ENCODE measurements at regions not wholly inside any gene's neighbourhood (a gene's known extent, or its start where the extent isn't known, plus 50 kb on each side); places are given as distances from the start of the nearest gene placed in this dataset.

GRCh38 chrX:131818297-131818936 is 204.7 kb upstream of the STK26 start:
- no peak overlapping the region for H3K4me3 ChIP-seq (ENCODE audit: low read length in 3 of 3)

GRCh38 chrX:131821945-131822622 is 201.0 kb upstream of the STK26 start:
- peak overlapping the region in 1 of 3 donors; percentile 71 for H3K9ac ChIP-seq (ENCODE audit: low read depth in 1 of 3, low read length in 3 of 3)

More at GRCh38 chrX:131818297-131818936, 204.7 kb upstream of the STK26 start:
- H3K4me1 ChIP-seq (ENCODE audit: control insufficient read depth in 3 of 3, insufficient read depth in 3 of 3, low read length in 3 of 3) = peaks cover 0 to 14% (median 0%) of the 10 kb centered on the region in 3 donors
- no peak overlapping the region for H3K9ac ChIP-seq (ENCODE audit: low read depth in 1 of 3, low read length in 3 of 3)
- H3K27me3 ChIP-seq (ENCODE audit: control insufficient read depth in 3 of 3, insufficient read depth in 3 of 3, low read length in 3 of 3) = no peaks in the 10 kb centered on the region
- no peaks in the 10 kb centered on the region for H3K9me3 ChIP-seq (ENCODE audit: control insufficient read depth in 3 of 3, low read length in 3 of 3)
- H3K36me3 ChIP-seq (ENCODE audit: control insufficient read depth in 3 of 3, insufficient read depth in 3 of 3, low read length in 3 of 3) = no peaks in the 10 kb centered on the region
- H3K27ac ChIP-seq (ENCODE audit: low read depth, low read length) = no peak overlapping the region

GRCh38 chrX:131826572-131826971 is 196.5 kb upstream of the STK26 start:
- Histone ChIP-seq H3K9ac (ENCODE audit: low read depth in 1 of 3, low read length in 3 of 3) (no peak overlapping the region), H3K4me1 (ENCODE audit: control insufficient read depth in 3 of 3, insufficient read depth in 3 of 3, low read length in 3 of 3) (peaks cover 0 to 10% (median 3%) of the 10 kb centered on the region in 3 donors), H3K9me3 (ENCODE audit: control insufficient read depth in 3 of 3, low read length in 3 of 3) (no peaks in the 10 kb centered on the region), H3K27me3 (ENCODE audit: control insufficient read depth in 3 of 3, insufficient read depth in 3 of 3, low read length in 3 of 3) (no peaks in the 10 kb centered on the region), H3K4me3 (ENCODE audit: low read length in 3 of 3) (no peak overlapping the region), H3K27ac (ENCODE audit: low read depth, low read length) (no peak overlapping the region), H3K36me3 (ENCODE audit: control insufficient read depth in 3 of 3, insufficient read depth in 3 of 3, low read length in 3 of 3) (no peaks in the 10 kb centered on the region)

More at GRCh38 chrX:131821945-131822622, 201.0 kb upstream of the STK26 start:
- Histone ChIP-seq H3K27me3 (ENCODE audit: control insufficient read depth in 3 of 3, insufficient read depth in 3 of 3, low read length in 3 of 3) (no peaks in the 10 kb centered on the region), H3K4me3 (ENCODE audit: low read length in 3 of 3) (peak overlapping the region in 1 of 3 donors; percentile 66), H3K27ac (ENCODE audit: low read depth, low read length) (peak overlapping the region; percentile 90), H3K9me3 (ENCODE audit: control insufficient read depth in 3 of 3, low read length in 3 of 3) (no peaks in the 10 kb centered on the region), H3K4me1 (ENCODE audit: control insufficient read depth in 3 of 3, insufficient read depth in 3 of 3, low read length in 3 of 3) (peaks cover 0 to 6% (median 0%) of the 10 kb centered on the region in 3 donors), H3K36me3 (ENCODE audit: control insufficient read depth in 3 of 3, insufficient read depth in 3 of 3, low read length in 3 of 3) (no peaks in the 10 kb centered on the region)

- Histone ChIP-seq H3K27me3 (ENCODE audit: control insufficient read depth in 3 of 3, insufficient read depth in 3 of 3, low read length in 3 of 3) (no peaks in the 10 kb centered on the region), H3K9me3 (ENCODE audit: control insufficient read depth in 3 of 3, low read length in 3 of 3) (no peaks in the 10 kb centered on the region), H3K36me3 (ENCODE audit: control insufficient read depth in 3 of 3, insufficient read depth in 3 of 3, low read length in 3 of 3) (no peaks in the 10 kb centered on the region), H3K4me3 (ENCODE audit: low read length in 3 of 3) (no peak overlapping the region), H3K9ac (ENCODE audit: low read depth in 1 of 3, low read length in 3 of 3) (no peak overlapping the region), H3K4me1 (ENCODE audit: control insufficient read depth in 3 of 3, insufficient read depth in 3 of 3, low read length in 3 of 3) (peaks cover 0 to 6% (median 3%) of the 10 kb centered on the region in 3 donors), H3K27ac (ENCODE audit: low read depth, low read length) (no peak overlapping the region)
Observed at GRCh38 chrX:131827935-131828334, 195.2 kb upstream of the STK26 start.

- Histone ChIP-seq H3K4me3 (ENCODE audit: low read length in 3 of 3) (no peak overlapping the region), H3K27me3 (ENCODE audit: control insufficient read depth in 3 of 3, insufficient read depth in 3 of 3, low read length in 3 of 3) (no peaks in the 10 kb centered on the region), H3K4me1 (ENCODE audit: control insufficient read depth in 3 of 3, insufficient read depth in 3 of 3, low read length in 3 of 3) (peaks cover 0 to 6% (median 3%) of the 10 kb centered on the region in 3 donors), H3K9me3 (ENCODE audit: control insufficient read depth in 3 of 3, low read length in 3 of 3) (no peaks in the 10 kb centered on the region), H3K9ac (ENCODE audit: low read depth in 1 of 3, low read length in 3 of 3) (no peak overlapping the region), H3K36me3 (ENCODE audit: control insufficient read depth in 3 of 3, insufficient read depth in 3 of 3, low read length in 3 of 3) (no peaks in the 10 kb centered on the region), H3K27ac (ENCODE audit: low read depth, low read length) (no peak overlapping the region)
Observed at GRCh38 chrX:131828482-131828881, 194.6 kb upstream of the STK26 start.

GRCh38 chrX:131830400-131831184 is 192.5 kb upstream of the STK26 start:
- H3K27me3 ChIP-seq (ENCODE audit: control insufficient read depth in 3 of 3, insufficient read depth in 3 of 3, low read length in 3 of 3) = no peaks in the 10 kb centered on the region
- peak overlapping the region in 1 of 3 donors; percentile 48 for H3K9ac ChIP-seq (ENCODE audit: low read depth in 1 of 3, low read length in 3 of 3)
- no peaks in the 10 kb centered on the region for H3K9me3 ChIP-seq (ENCODE audit: control insufficient read depth in 3 of 3, low read length in 3 of 3)
- H3K4me3 ChIP-seq (ENCODE audit: low read length in 3 of 3) = peak overlapping the region; percentile 35 to 67 (median 43)
- peaks cover 0 to 6% (median 3%) of the 10 kb centered on the region in 3 donors for H3K4me1 ChIP-seq (ENCODE audit: control insufficient read depth in 3 of 3, insufficient read depth in 3 of 3, low read length in 3 of 3)
- no peaks in the 10 kb centered on the region for H3K36me3 ChIP-seq (ENCODE audit: control insufficient read depth in 3 of 3, insufficient read depth in 3 of 3, low read length in 3 of 3)
- H3K27ac ChIP-seq (ENCODE audit: low read depth, low read length) = peak overlapping the region; percentile 54

GRCh38 chrX:131831185-131831520 is 191.9 kb upstream of the STK26 start:
- Histone ChIP-seq H3K27ac (ENCODE audit: low read depth, low read length) (peak overlapping the region; percentile 54), H3K36me3 (ENCODE audit: control insufficient read depth in 3 of 3, insufficient read depth in 3 of 3, low read length in 3 of 3) (no peaks in the 10 kb centered on the region), H3K27me3 (ENCODE audit: control insufficient read depth in 3 of 3, insufficient read depth in 3 of 3, low read length in 3 of 3) (no peaks in the 10 kb centered on the region), H3K4me1 (ENCODE audit: control insufficient read depth in 3 of 3, insufficient read depth in 3 of 3, low read length in 3 of 3) (peaks cover 0 to 6% (median 3%) of the 10 kb centered on the region in 3 donors), H3K9ac (ENCODE audit: low read depth in 1 of 3, low read length in 3 of 3) (peak overlapping the region in 2 of 3 donors; percentile 18 to 35), H3K9me3 (ENCODE audit: control insufficient read depth in 3 of 3, low read length in 3 of 3) (no peaks in the 10 kb centered on the region), H3K4me3 (ENCODE audit: low read length in 3 of 3) (peak overlapping the region in 2 of 3 donors; percentile 43 to 45)

- Histone ChIP-seq H3K4me3 (ENCODE audit: low read length in 3 of 3) (no peak overlapping the region), H3K9me3 (ENCODE audit: control insufficient read depth in 3 of 3, low read length in 3 of 3) (no peaks in the 10 kb centered on the region), H3K36me3 (ENCODE audit: control insufficient read depth in 3 of 3, insufficient read depth in 3 of 3, low read length in 3 of 3) (no peaks in the 10 kb centered on the region), H3K4me1 (ENCODE audit: control insufficient read depth in 3 of 3, insufficient read depth in 3 of 3, low read length in 3 of 3) (no peaks in the 10 kb centered on the region), H3K27me3 (ENCODE audit: control insufficient read depth in 3 of 3, insufficient read depth in 3 of 3, low read length in 3 of 3) (no peaks in the 10 kb centered on the region), H3K27ac (ENCODE audit: low read depth, low read length) (no peak overlapping the region), H3K9ac (ENCODE audit: low read depth in 1 of 3, low read length in 3 of 3) (no peak overlapping the region)
Observed at GRCh38 chrX:131836161-131836560, 186.9 kb upstream of the STK26 start.

GRCh38 chrX:131837325-131837724 is 185.8 kb upstream of the STK26 start:
- H3K27me3 ChIP-seq (ENCODE audit: control insufficient read depth in 3 of 3, insufficient read depth in 3 of 3, low read length in 3 of 3) = no peaks in the 10 kb centered on the region
- no peaks in the 10 kb centered on the region for H3K9me3 ChIP-seq (ENCODE audit: control insufficient read depth in 3 of 3, low read length in 3 of 3)
- no peak overlapping the region for H3K4me3 ChIP-seq (ENCODE audit: low read length in 3 of 3)
- H3K4me1 ChIP-seq (ENCODE audit: control insufficient read depth in 3 of 3, insufficient read depth in 3 of 3, low read length in 3 of 3) = no peaks in the 10 kb centered on the region
- H3K36me3 ChIP-seq (ENCODE audit: control insufficient read depth in 3 of 3, insufficient read depth in 3 of 3, low read length in 3 of 3) = no peaks in the 10 kb centered on the region
- H3K27ac ChIP-seq (ENCODE audit: low read depth, low read length) = no peak overlapping the region
- H3K9ac ChIP-seq (ENCODE audit: low read depth in 1 of 3, low read length in 3 of 3) = no peak overlapping the region
